Heart left ventricle (tissue), 13 donors: ENCODE measurements at regions not wholly inside any gene's neighbourhood (a gene's known extent, or its start where the extent isn't known, plus 50 kb on each side); places are given as distances from the start of the nearest gene placed in this dataset.

ENCODE experiments used
- POLR2A ChIP-seq, 2 donors: fragments of 450-650 bp; IDR thresholded peaks; one replicate each; pipeline ENCODE4 v1.6.1; 2017; ENCODE audit warnings: antibody characterized with exemption in 2 of 2, mild to moderate bottlenecking in 2 of 2, moderate library complexity in 2 of 2
- TF ChIP-seq, protein P1 (sequence below), 12 donors: fragments of 200-600 bp; sonication (generic) in 4 of 12; IDR thresholded peaks; one replicate each; pipeline versions ENCODE4 v1.5.0 to v1.8.0; 2018 to 2022; ENCODE audit warnings: antibody characterized with exemption in 12 of 12, mild to moderate bottlenecking in 5 of 12
- donor health status: ischemic (EF 13 %, LVEDD 7.1; RV severe dilation, severe dysfunction).
- donor health status: DM: no; HTN: yes; CAD: no.
- donor health status: DM: no; HTN: no; CAD: no.
- donor health status: ischemic (EF 25% LVEDD 6.9; RV normal size, moderate dysfunction).
- donor health status: ischemic (EF 25% LVEDD 5.7; RV mildly dilated, moderate dysfunction).
- donor health status: ischemic (EF 35%, LVEDD 5.7; RV mildly dilated, moderate dysfunction).
- donor health status: nonischemic (EF 11% LVEDD 7.7; RV severe dilation, severe dysfunction).
- donor health status: DM: yes; HTN: yes; CAD: no.
- donor health status: PGD.
- donor health status: ischemic (EF 29% LVEDD 5.4; RV normal size, mild dysfunction).
- donor health status: nonischemic (EF 23%, LVEDD 6.1; RV moderate dilation, normal function).

DNA sequence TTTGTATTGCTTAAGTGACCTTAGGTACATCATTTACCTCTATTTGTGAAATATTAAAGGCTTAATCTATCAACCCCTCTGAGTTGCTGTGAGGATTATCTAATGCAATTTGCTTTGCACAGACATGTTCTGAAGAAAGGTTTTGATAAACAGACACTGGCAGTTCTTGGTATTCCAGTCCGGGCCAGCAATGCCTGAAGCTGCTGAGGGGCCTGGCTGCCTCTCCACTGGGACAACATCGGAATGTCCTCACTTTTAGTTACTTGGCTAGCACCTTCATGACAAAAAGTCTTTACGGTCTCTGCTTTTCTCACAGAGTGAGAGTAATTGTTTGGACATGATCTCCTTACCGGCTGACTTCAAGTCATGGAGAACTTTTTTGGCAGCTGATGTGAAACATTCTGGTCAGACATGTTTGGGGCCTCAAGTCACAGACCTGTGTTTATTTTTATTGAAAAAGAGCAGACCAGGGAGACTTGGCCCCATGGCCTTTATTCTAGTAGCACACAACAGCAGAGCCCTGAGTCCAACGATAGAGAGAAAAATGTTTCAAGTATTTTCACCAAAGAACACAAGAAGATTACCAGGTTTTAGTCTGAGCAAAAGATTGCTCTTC, 1112.3 kb upstream of the FANCL start:
- TF ChIP-seq, protein P1, sequence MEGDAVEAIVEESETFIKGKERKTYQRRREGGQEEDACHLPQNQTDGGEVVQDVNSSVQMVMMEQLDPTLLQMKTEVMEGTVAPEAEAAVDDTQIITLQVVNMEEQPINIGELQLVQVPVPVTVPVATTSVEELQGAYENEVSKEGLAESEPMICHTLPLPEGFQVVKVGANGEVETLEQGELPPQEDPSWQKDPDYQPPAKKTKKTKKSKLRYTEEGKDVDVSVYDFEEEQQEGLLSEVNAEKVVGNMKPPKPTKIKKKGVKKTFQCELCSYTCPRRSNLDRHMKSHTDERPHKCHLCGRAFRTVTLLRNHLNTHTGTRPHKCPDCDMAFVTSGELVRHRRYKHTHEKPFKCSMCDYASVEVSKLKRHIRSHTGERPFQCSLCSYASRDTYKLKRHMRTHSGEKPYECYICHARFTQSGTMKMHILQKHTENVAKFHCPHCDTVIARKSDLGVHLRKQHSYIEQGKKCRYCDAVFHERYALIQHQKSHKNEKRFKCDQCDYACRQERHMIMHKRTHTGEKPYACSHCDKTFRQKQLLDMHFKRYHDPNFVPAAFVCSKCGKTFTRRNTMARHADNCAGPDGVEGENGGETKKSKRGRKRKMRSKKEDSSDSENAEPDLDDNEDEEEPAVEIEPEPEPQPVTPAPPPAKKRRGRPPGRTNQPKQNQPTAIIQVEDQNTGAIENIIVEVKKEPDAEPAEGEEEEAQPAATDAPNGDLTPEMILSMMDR (IDR thresholded peaks at IDR 0.05): no peak
- TF ChIP-seq POLR2A (IDR thresholded peaks at IDR 0.05): no peak
